Immature natural killer cell (primary cell): ENCODE measurements at regions not wholly inside any gene's neighbourhood (a gene's known extent, or its start where the extent isn't known, plus 50 kb on each side); places are given as distances from the start of the nearest gene placed in this dataset.
"Not testable (repeated sequence)": the region's sequence is repeated elsewhere in the genome, so short reads cannot be mapped to it uniquely, and the experiment has no call there.

Experiments used
- DNase-seq, 3 donors: peaks; one replicate each; pipeline ENCODE4 v3.0.0; 2022; ENCODE audit warnings: mixed read lengths in 1 of 3
- H3K27ac Mint-ChIP-seq, 6 donors: one replicate each; pipeline ENCODE4 v1.8.0; 2020; ENCODE audit warnings: mixed read lengths in 6 of 6, mild to moderate bottlenecking in 5 of 6, inconsistent platforms in 4 of 6, moderate library complexity in 3 of 6
- H3K27me3 Mint-ChIP-seq, 3 donors: one replicate each; pipeline ENCODE4 v1.8.0; 2020 to 2021; ENCODE audit warnings: low read depth in 3 of 3, mild to moderate bottlenecking in 3 of 3, mixed read lengths in 3 of 3, moderate library complexity in 3 of 3, inconsistent platforms in 1 of 3
- H3K36me3 Mint-ChIP-seq, 3 donors: one replicate each; pipeline ENCODE4 v1.8.0; 2020; ENCODE audit warnings: mixed read lengths in 3 of 3, inconsistent platforms in 2 of 3, mild to moderate bottlenecking in 2 of 3
- H3K4me1 Mint-ChIP-seq, 2 donors: one replicate each; pipeline ENCODE4 v1.8.0; 2020; ENCODE audit warnings: inconsistent platforms in 2 of 2, mild to moderate bottlenecking in 2 of 2, mixed read lengths in 2 of 2, moderate library complexity in 1 of 2
- H3K4me3 Mint-ChIP-seq, 5 donors: one replicate each; pipeline ENCODE4 v1.8.0; 2020; ENCODE audit warnings: mild to moderate bottlenecking in 5 of 5, mixed read lengths in 5 of 5, inconsistent platforms in 3 of 5, moderate library complexity in 3 of 5
- H3K9me3 Mint-ChIP-seq, 6 donors: one replicate each; pipeline ENCODE4 v1.8.0; 2020; ENCODE audit warnings: mild to moderate bottlenecking in 6 of 6, mixed read lengths in 6 of 6, inconsistent platforms in 4 of 6, moderate library complexity in 3 of 6

- DNase-seq, H3K36me3 Mint-ChIP-seq, H3K27ac Mint-ChIP-seq, H3K4me1 Mint-ChIP-seq, H3K27me3 Mint-ChIP-seq, H3K4me3 Mint-ChIP-seq: not testable (repeated sequence)
- peaks cover 6 to 73% (median 23%) of the 10 kb centered on the region in 6 donors for H3K9me3 Mint-ChIP-seq
Observed at GRCh38 chr17:71648342-71648741, 472.5 kb upstream of the SOX9 start.

- Mint-ChIP-seq H3K4me3 (no peak overlapping the region), H3K9me3 (peaks cover 4 to 62% (median 20%) of the 10 kb centered on the region in 6 donors), H3K27ac (no peak overlapping the region), H3K36me3 (no peaks in the 10 kb centered on the region), H3K4me1 (no peaks in the 10 kb centered on the region), H3K27me3 (no peaks in the 10 kb centered on the region)
- no peak for DNase-seq
Observed at GRCh38 chr17:71649941-71650350, 470.9 kb upstream of the SOX9 start.

DNA sequence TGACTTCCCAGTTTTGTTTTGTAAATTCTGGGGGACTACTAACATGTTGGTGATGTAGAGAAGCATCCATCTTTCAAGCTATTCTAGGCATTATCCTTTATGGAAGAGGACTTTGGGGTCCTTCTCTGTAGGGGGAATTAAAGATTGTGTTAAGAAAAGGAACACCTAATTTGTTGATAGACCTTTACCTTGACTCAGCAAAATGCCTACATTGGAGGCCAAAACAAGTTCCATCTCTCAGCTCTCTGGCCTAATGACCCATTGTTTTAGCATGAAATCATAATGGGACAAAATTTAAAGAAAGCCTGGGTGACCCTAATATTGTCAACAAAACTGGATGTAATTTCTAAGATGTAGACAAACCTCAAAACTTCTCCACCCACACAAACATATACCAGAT is 465.3 kb upstream of the SOX9 start:
- no peak overlapping the region for H3K27ac Mint-ChIP-seq
- no peak for DNase-seq
- no peaks in the 10 kb centered on the region for H3K36me3 Mint-ChIP-seq
- peaks cover 8 to 54% (median 16%) of the 10 kb centered on the region in 6 donors for H3K9me3 Mint-ChIP-seq
- no peaks in the 10 kb centered on the region for H3K27me3 Mint-ChIP-seq
- no peaks in the 10 kb centered on the region for H3K4me1 Mint-ChIP-seq
- H3K4me3 Mint-ChIP-seq: no peak overlapping the region

- H3K27ac Mint-ChIP-seq: no peak overlapping the region
- H3K4me1 Mint-ChIP-seq: no peaks in the 10 kb centered on the region
- no peak overlapping the region for H3K4me3 Mint-ChIP-seq
- no peak for DNase-seq
- no peaks in the 10 kb centered on the region for H3K27me3 Mint-ChIP-seq
- peaks cover 10 to 46% (median 13%) of the 10 kb centered on the region in 6 donors for H3K9me3 Mint-ChIP-seq
- H3K36me3 Mint-ChIP-seq: no peaks in the 10 kb centered on the region
Observed at GRCh38 chr17:71656964-71657858, 463.6 kb upstream of the SOX9 start.

DNA sequence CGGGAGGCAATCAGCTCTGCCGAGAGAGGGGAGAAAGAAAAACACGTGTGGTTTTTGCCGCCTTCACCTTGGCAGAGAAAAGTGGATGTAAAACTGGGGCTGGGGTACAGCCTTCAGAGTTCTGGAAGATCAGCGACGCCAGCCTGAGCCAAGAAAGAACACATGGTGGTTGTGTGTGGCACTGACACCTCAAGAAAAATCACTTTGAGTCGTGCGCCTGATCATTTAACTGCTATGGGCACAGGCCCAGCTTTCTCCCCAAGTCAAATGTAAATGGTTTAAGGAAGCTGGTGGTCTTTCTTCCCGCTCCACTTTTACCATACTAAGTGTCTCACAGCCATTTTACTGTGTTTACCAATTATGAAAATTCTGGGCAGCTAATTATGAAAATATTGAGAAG is 461.8 kb upstream of the SOX9 start:
- DNase-seq: no peak
- no peak overlapping the region for H3K27ac Mint-ChIP-seq
- peaks cover 10 to 41% (median 15%) of the 10 kb centered on the region in 6 donors for H3K9me3 Mint-ChIP-seq
- no peaks in the 10 kb centered on the region for H3K36me3 Mint-ChIP-seq
- H3K27me3 Mint-ChIP-seq: no peaks in the 10 kb centered on the region
- H3K4me1 Mint-ChIP-seq: no peaks in the 10 kb centered on the region
- no peak overlapping the region for H3K4me3 Mint-ChIP-seq

DNA sequence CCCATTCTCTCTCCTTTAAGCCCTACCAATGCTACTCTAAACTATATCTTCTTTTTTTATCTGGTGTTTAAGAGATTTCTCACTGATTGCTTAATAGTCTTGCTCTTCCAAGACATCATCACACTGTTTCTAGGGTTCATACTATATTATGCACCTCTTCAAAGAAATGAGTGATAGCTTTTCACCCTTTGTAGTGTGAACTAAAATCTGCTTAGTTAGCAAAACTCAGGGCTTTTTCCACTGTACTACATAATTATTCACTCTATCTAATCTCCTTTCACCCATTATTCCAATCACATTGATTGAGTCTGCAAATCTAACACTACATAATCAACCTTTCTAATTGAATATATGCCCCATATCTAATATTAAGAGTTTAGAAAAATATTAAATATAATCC is 456.0 kb upstream of the SOX9 start:
- peaks cover 5 to 39% (median 22%) of the 10 kb centered on the region in 6 donors for H3K9me3 Mint-ChIP-seq
- H3K27ac Mint-ChIP-seq: no peak overlapping the region
- DNase-seq: no peak
- H3K27me3 Mint-ChIP-seq: no peaks in the 10 kb centered on the region
- no peak overlapping the region for H3K4me3 Mint-ChIP-seq
- no peaks in the 10 kb centered on the region for H3K4me1 Mint-ChIP-seq
- no peaks in the 10 kb centered on the region for H3K36me3 Mint-ChIP-seq

GRCh38 chr17:71666047-71666446 is 454.8 kb upstream of the SOX9 start:
- Mint-ChIP-seq H3K27ac (no peak overlapping the region), H3K36me3 (no peaks in the 10 kb centered on the region), H3K9me3 (peaks cover 5 to 44% (median 23%) of the 10 kb centered on the region in 6 donors), H3K27me3 (no peaks in the 10 kb centered on the region), H3K4me1 (no peaks in the 10 kb centered on the region), H3K4me3 (no peak overlapping the region)
- DNase-seq: no peak

- no peak overlapping the region for H3K27ac Mint-ChIP-seq
- H3K27me3 Mint-ChIP-seq: no peaks in the 10 kb centered on the region
- no peak overlapping the region for H3K4me3 Mint-ChIP-seq
- H3K9me3 Mint-ChIP-seq: peaks cover 5 to 40% (median 21%) of the 10 kb centered on the region in 6 donors
- no peaks in the 10 kb centered on the region for H3K4me1 Mint-ChIP-seq
- no peaks in the 10 kb centered on the region for H3K36me3 Mint-ChIP-seq
- DNase-seq: no peak
Observed at GRCh38 chr17:71667661-71668060, 453.2 kb upstream of the SOX9 start.

DNA sequence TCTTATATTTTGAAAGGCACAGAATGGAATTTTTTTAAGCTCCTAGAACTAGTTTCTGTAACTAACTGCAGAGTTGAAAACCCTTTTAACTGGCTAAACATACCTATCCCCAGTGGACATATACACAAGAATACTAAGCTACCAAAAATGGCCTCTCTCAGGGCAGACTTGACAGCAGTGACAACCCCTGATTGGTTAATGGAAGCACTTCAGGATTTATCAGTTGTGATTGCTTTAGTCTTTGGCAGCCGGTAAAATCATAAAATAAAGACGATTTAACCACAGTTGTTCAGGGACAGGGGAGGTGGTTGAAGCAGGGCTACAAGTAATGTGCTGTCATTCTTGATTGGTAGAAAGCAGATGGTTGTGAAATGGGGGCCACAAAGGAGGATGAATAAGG is 452.0 kb upstream of the SOX9 start:
- no peaks in the 10 kb centered on the region for H3K36me3 Mint-ChIP-seq
- H3K4me1 Mint-ChIP-seq: no peaks in the 10 kb centered on the region
- no peak overlapping the region for H3K27ac Mint-ChIP-seq
- H3K27me3 Mint-ChIP-seq: no peaks in the 10 kb centered on the region
- peaks cover 5 to 40% (median 21%) of the 10 kb centered on the region in 6 donors for H3K9me3 Mint-ChIP-seq
- no peak overlapping the region for H3K4me3 Mint-ChIP-seq
- no peak for DNase-seq

- DNase-seq: no peak
- Mint-ChIP-seq H3K4me1 (no peaks in the 10 kb centered on the region), H3K9me3 (peaks cover 0 to 42% (median 8%) of the 10 kb centered on the region in 6 donors), H3K27ac (no peak overlapping the region), H3K27me3 (peaks cover 0 to 2% (median 0%) of the 10 kb centered on the region in 3 donors), H3K36me3 (no peaks in the 10 kb centered on the region), H3K4me3 (no peak overlapping the region)
Observed at GRCh38 chr17:71677439-71677838, 443.4 kb upstream of the SOX9 start.

DNA sequence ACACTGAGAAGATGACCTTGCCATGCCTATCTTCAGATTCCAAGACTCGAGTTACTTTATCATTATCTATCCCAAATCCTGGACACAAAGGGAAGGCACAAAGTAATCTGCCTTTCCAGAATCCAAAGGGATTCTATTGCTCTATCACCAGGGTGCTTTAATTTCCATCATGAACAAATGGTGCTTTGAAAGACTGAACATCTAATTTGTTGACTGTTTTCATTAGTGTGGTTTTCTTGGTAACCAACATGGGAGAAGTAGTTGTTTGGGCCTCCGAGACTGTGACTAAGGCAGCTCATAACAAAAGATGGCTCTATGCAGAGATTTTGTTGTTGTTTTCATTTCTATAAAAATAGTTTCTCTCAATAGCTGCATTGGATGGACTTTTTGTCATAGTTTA is 441.0 kb upstream of the SOX9 start:
- no peak overlapping the region for H3K4me3 Mint-ChIP-seq
- peaks cover 3 to 56% (median 10%) of the 10 kb centered on the region in 6 donors for H3K9me3 Mint-ChIP-seq
- H3K36me3 Mint-ChIP-seq: no peaks in the 10 kb centered on the region
- no peak overlapping the region for H3K27ac Mint-ChIP-seq
- no peaks in the 10 kb centered on the region for H3K4me1 Mint-ChIP-seq
- DNase-seq: no peak
- peaks cover 0 to 2% (median 0%) of the 10 kb centered on the region in 3 donors for H3K27me3 Mint-ChIP-seq

GRCh38 chr17:71681427-71682173 is 439.2 kb upstream of the SOX9 start:
- no peak overlapping the region for H3K4me3 Mint-ChIP-seq
- H3K27ac Mint-ChIP-seq: no peak overlapping the region
- no peaks in the 10 kb centered on the region for H3K4me1 Mint-ChIP-seq
- H3K27me3 Mint-ChIP-seq: peaks cover 0 to 2% (median 0%) of the 10 kb centered on the region in 3 donors
- no peaks in the 10 kb centered on the region for H3K36me3 Mint-ChIP-seq
- H3K9me3 Mint-ChIP-seq: peaks cover 3 to 45% (median 9%) of the 10 kb centered on the region in 6 donors
- no peak for DNase-seq

- no peak overlapping the region for H3K27ac Mint-ChIP-seq
- H3K4me3 Mint-ChIP-seq: no peak overlapping the region
- no peaks in the 10 kb centered on the region for H3K36me3 Mint-ChIP-seq
- no peaks in the 10 kb centered on the region for H3K4me1 Mint-ChIP-seq
- H3K27me3 Mint-ChIP-seq: peaks cover 0 to 2% (median 0%) of the 10 kb centered on the region in 3 donors
- no peak for DNase-seq
- peaks cover 2 to 39% (median 9%) of the 10 kb centered on the region in 6 donors for H3K9me3 Mint-ChIP-seq
Observed at GRCh38 chr17:71682174-71682494, 438.7 kb upstream of the SOX9 start.

DNA sequence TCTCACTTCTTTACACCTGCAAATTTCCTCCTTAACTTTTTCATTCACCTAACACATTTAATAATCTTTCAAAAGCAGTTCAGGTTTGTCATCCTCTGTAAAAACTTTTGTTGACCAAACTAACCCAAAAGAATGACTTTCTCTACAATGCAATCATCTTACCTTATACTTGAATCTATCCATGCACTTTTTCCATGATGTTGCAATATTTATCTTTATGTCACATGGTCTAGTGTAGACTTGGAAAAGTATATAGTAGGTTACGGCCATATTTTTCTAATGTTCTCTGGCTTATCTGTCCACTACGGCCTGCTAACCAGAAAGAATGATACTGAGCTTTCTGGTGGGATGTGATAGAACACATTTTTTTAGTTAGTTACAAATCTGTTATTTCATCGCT is 431.0 kb upstream of the SOX9 start:
- DNase-seq: no peak
- peaks cover 0 to 24% (median 9%) of the 10 kb centered on the region in 6 donors for H3K9me3 Mint-ChIP-seq
- H3K4me3 Mint-ChIP-seq: no peak overlapping the region
- H3K36me3 Mint-ChIP-seq: peaks cover 0 to 3% (median 0%) of the 10 kb centered on the region in 3 donors
- H3K27me3 Mint-ChIP-seq: no peaks in the 10 kb centered on the region
- no peaks in the 10 kb centered on the region for H3K4me1 Mint-ChIP-seq
- no peak overlapping the region for H3K27ac Mint-ChIP-seq
